Coronary artery (tissue), 2 donors: ENCODE measurements at regions not wholly inside any gene's neighbourhood (a gene's known extent, or its start where the extent isn't known, plus 50 kb on each side); places are given as distances from the start of the nearest gene placed in this dataset.

ENCODE experiments used
- DNase-seq: peaks from one replicate; pipeline ENCODE4 v3.0.0-alpha.2; 2017; ENCODE audit warnings: low spot score
- H3K27ac ChIP-seq, 2 donors: fragments of 200-600 bp; sonication (generic); one replicate each; pipeline ENCODE4 v1.5.1; 2016 to 2019
- H3K4me3 ChIP-seq: fragments of 200-600 bp; sonication (generic); 2 replicates; pipeline ENCODE4 v1.5.1; 2016; ENCODE audit warnings: mild to moderate bottlenecking, moderate library complexity
- TF ChIP-seq, protein P1 (sequence below): fragments of 200-600 bp; sonication (generic); IDR thresholded peaks from one replicate; pipeline ENCODE4 v1.5.1; 2019; ENCODE audit warnings: antibody characterized with exemption

DNA sequence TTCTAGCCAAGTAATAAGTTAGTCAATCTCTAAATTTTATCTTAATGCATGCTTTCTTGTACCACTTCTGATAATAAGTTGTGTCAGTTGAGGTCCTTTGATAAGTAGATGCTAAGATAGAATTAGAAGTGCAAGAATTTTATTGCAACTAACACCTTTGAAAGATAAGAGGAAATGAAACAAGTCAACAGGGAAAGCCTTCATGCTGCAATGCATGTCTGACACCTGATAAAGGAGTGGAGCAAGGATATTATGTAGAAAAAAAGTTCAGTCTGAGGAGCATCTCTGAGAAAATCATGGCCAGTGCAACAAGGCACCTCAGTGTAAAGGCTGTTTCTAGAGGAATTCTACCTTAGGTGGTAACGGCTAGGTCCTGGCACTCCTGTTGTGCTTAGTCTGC lies 210.7 kb upstream of the PPP1R2C start:
- DNase-seq = no peak
- TF ChIP-seq, protein P1, sequence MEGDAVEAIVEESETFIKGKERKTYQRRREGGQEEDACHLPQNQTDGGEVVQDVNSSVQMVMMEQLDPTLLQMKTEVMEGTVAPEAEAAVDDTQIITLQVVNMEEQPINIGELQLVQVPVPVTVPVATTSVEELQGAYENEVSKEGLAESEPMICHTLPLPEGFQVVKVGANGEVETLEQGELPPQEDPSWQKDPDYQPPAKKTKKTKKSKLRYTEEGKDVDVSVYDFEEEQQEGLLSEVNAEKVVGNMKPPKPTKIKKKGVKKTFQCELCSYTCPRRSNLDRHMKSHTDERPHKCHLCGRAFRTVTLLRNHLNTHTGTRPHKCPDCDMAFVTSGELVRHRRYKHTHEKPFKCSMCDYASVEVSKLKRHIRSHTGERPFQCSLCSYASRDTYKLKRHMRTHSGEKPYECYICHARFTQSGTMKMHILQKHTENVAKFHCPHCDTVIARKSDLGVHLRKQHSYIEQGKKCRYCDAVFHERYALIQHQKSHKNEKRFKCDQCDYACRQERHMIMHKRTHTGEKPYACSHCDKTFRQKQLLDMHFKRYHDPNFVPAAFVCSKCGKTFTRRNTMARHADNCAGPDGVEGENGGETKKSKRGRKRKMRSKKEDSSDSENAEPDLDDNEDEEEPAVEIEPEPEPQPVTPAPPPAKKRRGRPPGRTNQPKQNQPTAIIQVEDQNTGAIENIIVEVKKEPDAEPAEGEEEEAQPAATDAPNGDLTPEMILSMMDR = no peak
- no peak overlapping the region for H3K27ac ChIP-seq
- H3K4me3 ChIP-seq = no peak overlapping the region

DNA sequence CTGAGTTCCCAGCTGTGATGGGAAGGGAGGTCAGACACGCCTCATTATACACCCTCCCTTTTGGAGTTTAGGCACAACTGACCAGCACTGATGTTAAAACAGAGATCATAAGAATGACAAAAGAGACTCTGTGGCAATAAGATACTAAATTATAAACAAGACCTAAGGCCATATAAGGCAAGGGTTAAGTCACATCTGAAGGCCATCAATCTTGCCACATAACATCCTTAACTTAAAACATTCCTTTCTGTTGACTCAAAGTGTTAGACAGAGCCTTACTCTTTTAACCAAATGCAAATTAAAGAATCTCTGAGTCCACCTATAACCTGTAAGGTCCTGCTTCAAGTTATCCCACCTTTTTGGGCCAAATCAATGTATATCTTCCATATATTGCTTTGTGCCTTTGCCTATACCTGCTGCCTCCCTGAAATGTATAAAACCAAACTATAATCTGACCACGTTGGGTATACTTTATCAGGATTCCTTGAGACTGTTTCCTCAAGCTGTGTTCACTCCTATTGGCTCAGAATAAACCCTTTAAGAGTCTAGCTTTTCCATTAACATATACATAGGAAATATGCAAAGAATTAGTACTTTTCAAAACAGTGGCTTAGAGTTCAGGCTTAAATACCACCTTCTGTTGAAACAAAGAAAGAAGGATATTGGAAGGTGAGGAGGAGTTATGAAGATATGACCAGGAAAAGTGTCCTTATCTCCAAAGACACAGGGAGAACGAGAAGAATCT lies 214.4 kb upstream of the PPP1R2C start:
- Histone ChIP-seq H3K4me3 (no peak overlapping the region), H3K27ac (no peak overlapping the region)
- TF ChIP-seq, protein P1 = no peak
- DNase-seq = no peak

GRCh38 chrX:42996861-42997260 lies 218.9 kb upstream of the PPP1R2C start:
- TF ChIP-seq, protein P1 = no peak
- no peak for DNase-seq
- H3K4me3 ChIP-seq = no peak overlapping the region
- no peak overlapping the region for H3K27ac ChIP-seq

DNA sequence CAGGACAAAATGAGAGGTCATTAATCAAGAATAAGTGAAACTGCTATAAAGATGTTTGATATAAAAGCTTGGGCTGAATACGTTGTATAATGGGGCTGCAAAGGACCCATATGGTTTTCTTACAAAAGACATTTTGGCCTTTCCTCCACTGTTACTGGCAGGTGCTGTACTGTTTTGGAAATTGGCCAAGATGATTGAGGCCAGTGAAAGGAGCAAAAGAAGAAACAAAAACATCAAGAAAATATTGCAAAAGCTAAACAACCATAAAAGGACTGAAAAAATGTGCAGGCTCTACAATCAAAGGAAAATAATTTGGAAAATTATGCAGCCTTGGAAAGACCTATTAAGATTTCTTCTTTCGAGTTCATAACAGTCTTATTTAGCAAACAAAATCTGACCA lies 222.2 kb upstream of the PPP1R2C start:
- Histone ChIP-seq H3K27ac (no peak overlapping the region), H3K4me3 (no peak overlapping the region)
- DNase-seq = no peak
- TF ChIP-seq, protein P1 = no peak

GRCh38 chrX:43002526-43003203 lies 224.7 kb upstream of the PPP1R2C start:
- Histone ChIP-seq H3K27ac (no peak overlapping the region), H3K4me3 (no peak overlapping the region)
- no peak for DNase-seq
- TF ChIP-seq, protein P1 = no peak

DNA sequence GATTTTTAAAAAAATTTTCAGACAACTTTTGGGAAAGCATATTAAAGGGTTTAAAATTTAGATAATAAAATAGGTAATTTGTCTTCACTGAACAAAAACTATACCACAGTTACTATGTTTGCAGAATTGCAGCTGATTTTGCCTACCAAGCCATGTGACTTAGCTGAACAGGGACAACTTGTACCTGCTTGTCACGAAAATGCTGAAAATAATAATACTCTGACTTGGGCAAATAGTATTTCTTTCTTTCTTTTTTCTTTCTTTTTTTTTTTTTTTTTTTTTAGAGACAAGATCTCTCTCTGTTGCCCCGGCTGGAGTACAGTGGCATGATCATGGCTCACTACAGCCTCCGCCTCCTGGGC lies 225.2 kb upstream of the PPP1R2C start:
- Histone ChIP-seq H3K27ac (no peak overlapping the region), H3K4me3 (no peak overlapping the region)
- DNase-seq = no peak
- TF ChIP-seq, protein P1 = no peak

DNA sequence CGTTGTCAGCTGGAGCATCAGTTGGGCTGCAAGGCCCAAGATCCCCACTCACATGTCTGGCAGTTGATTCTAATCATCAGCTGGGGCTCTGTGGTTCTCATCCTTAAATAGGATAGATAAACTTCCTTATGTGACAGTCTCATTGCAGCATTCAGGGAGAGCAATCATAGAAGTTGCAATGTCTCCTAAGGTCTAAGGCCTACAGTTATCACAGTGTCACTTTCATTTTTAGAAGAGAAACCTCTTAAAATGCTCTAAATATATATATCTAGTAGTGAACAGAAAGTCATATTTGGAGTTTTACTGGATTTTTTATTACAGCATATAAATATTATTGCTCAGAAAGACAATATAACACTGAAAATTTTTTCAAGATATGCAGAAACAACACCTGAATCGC lies 226.0 kb upstream of the PPP1R2C start:
- no peak for DNase-seq
- TF ChIP-seq, protein P1 = no peak
- no peak overlapping the region for H3K27ac ChIP-seq
- H3K4me3 ChIP-seq = no peak overlapping the region
